Effector memory CD4-positive, alpha-beta T cell (primary cell): ENCODE measurements at regions not wholly inside any gene's neighbourhood (a gene's known extent, or its start where the extent isn't known, plus 50 kb on each side); places are given as distances from the start of the nearest gene placed in this dataset.

Experiments
- DNase-seq, 3 donors: peaks; one replicate each; pipeline ENCODE4 v3.0.0-alpha.2; 2020
- H3K27ac ChIP-seq: 2 replicates; pipeline ENCODE4 v1.7.0; 2013; ENCODE audit warnings: mild to moderate bottlenecking, low read length, moderate library complexity; ENCODE audit not compliant: insufficient read depth, poor library complexity, severe bottlenecking
- H3K27me3 ChIP-seq: replicated peaks from 2 replicates; pipeline ENCODE4 v1.7.0; 2013; ENCODE audit warnings: mild to moderate bottlenecking, low read length; ENCODE audit not compliant: insufficient read depth, control insufficient read depth, poor library complexity, severe bottlenecking
- H3K36me3 ChIP-seq: 2 replicates; pipeline ENCODE4 v1.7.0; 2013; ENCODE audit warnings: mild to moderate bottlenecking, low read length, moderate library complexity; ENCODE audit not compliant: control insufficient read depth, insufficient read depth
- H3K4me1 ChIP-seq: 2 replicates; pipeline ENCODE4 v1.7.0; 2013; ENCODE audit warnings: low read length, mild to moderate bottlenecking; ENCODE audit not compliant: control insufficient read depth, insufficient read depth, poor library complexity, severe bottlenecking
- H3K4me3 ChIP-seq: 2 replicates; pipeline ENCODE4 v1.7.0; 2013; ENCODE audit warnings: low read length, low read depth, mild to moderate bottlenecking; ENCODE audit not compliant: insufficient read depth, poor library complexity, severe bottlenecking
- H3K9me3 ChIP-seq: 2 replicates; pipeline ENCODE4 v1.7.0; 2013; ENCODE audit warnings: mild to moderate bottlenecking, low read length, moderate library complexity; ENCODE audit not compliant: control insufficient read depth

DNA sequence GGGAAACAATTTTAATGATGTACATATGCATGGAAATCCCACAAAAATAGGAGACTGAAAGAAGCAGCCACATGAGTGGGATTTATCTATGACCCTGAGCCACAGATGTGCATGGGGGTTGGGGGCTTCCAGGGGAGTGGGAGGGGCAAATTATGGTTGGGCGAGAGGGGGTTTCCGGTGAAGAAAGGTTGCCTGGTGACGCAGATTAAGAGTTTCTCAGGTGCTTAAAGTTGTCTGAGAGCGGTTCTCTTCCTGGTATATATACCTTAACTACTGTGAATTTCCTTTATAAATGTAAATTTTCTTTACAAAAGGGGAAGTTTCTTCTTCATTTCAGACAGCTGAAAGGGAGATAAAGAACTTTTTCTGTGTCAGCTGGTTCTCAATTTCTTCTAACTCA, 273.6 kb upstream of the PITRM1 start:
- Histone ChIP-seq H3K36me3 (no peaks in the 10 kb centered on the region), H3K9me3 (no peaks in the 10 kb centered on the region), H3K27ac (no peak overlapping the region), H3K27me3 (no peaks in the 10 kb centered on the region), H3K4me3 (no peak overlapping the region), H3K4me1 (no peaks in the 10 kb centered on the region)
- no peak for DNase-seq

- Histone ChIP-seq H3K27ac (no peak overlapping the region), H3K36me3 (no peaks in the 10 kb centered on the region), H3K4me1 (no peaks in the 10 kb centered on the region), H3K27me3 (no peaks in the 10 kb centered on the region), H3K4me3 (no peak overlapping the region), H3K9me3 (no peaks in the 10 kb centered on the region)
- DNase-seq = no peak
These were observed 273.1 kb upstream of the PITRM1 start for GRCh38 chr10:3445648-3446047.

GRCh38 chr10:3442451-3442990, 269.9 kb upstream of the PITRM1 start:
- H3K27ac ChIP-seq = no peak overlapping the region
- DNase-seq = no peak
- H3K4me3 ChIP-seq = no peak overlapping the region
- no peaks in the 10 kb centered on the region for H3K4me1 ChIP-seq
- no peaks in the 10 kb centered on the region for H3K36me3 ChIP-seq
- H3K27me3 ChIP-seq = no peaks in the 10 kb centered on the region
- H3K9me3 ChIP-seq = no peaks in the 10 kb centered on the region

DNA sequence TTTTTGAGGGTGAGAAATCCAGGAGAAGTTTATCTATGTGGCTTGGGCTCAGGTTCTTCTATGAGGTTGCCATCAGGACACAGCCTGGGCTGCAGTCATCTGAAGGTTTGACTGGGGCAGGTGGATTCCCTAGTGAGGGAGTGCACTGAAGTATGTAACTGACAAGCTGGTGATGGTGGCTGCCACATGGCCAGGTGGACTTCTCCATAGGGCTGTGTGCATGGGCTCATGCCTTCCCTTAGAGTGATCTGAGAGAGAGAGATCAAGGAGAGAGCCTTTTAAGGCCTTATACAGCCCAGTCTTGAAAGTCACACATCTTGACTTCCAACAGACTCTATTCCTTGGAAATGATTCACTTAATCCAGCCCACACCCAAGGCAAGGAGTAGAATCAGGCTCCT, 266.6 kb upstream of the PITRM1 start:
- Histone ChIP-seq H3K36me3 (no peaks in the 10 kb centered on the region), H3K27ac (no peak overlapping the region), H3K27me3 (no peaks in the 10 kb centered on the region), H3K9me3 (no peaks in the 10 kb centered on the region), H3K4me3 (no peak overlapping the region), H3K4me1 (no peaks in the 10 kb centered on the region)
- no peak for DNase-seq

DNA sequence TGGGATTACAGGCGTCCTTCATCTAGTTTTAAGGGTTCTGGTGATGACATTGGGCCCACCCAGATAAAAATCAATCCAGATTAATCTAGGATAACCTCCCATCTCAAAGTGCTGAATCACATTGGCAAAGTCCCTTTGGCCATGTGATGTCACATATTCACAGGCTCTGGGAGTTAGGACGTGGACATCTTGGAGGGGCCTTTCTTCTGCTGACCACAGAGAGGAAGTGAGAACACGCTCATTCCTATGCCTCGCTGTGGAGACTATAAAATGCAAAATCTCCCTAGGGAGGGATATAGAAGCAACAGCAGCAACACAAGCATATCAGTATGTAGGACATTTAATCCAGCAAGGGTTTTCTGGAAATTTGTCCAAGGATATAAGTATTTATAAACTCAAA, 266.0 kb upstream of the PITRM1 start:
- no peaks in the 10 kb centered on the region for H3K36me3 ChIP-seq
- H3K27ac ChIP-seq = no peak overlapping the region
- no peaks in the 10 kb centered on the region for H3K4me1 ChIP-seq
- no peaks in the 10 kb centered on the region for H3K27me3 ChIP-seq
- H3K4me3 ChIP-seq = no peak overlapping the region
- no peaks in the 10 kb centered on the region for H3K9me3 ChIP-seq
- no peak for DNase-seq

GRCh38 chr10:3435671-3436070, 263.1 kb upstream of the PITRM1 start:
- no peak overlapping the region for H3K27ac ChIP-seq
- no peaks in the 10 kb centered on the region for H3K36me3 ChIP-seq
- no peaks in the 10 kb centered on the region for H3K9me3 ChIP-seq
- H3K4me3 ChIP-seq = no peak overlapping the region
- H3K4me1 ChIP-seq = no peaks in the 10 kb centered on the region
- no peak for DNase-seq
- no peaks in the 10 kb centered on the region for H3K27me3 ChIP-seq

DNA sequence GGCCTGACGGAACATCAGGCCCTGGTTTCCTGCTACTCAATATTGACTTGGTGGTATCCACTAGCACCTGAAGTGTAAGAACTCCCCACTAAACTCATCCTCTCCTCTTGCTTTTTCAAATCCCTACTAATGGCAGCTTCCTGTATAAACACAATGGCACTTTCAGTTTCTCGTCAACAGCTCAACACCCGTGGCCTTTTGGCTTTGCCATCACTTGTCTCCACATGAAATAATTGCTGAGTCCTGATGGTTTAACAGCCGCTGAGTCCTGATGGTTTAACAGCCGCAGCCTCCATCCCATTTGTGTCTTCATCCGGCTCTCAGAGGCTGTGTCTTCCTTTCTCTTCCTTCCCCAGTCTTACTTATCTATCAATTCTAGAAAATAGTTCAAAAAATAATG, 261.4 kb upstream of the PITRM1 start:
- no peaks in the 10 kb centered on the region for H3K9me3 ChIP-seq
- no peaks in the 10 kb centered on the region for H3K27me3 ChIP-seq
- H3K4me1 ChIP-seq = no peaks in the 10 kb centered on the region
- DNase-seq = no peak
- H3K27ac ChIP-seq = no peak overlapping the region
- no peak overlapping the region for H3K4me3 ChIP-seq
- H3K36me3 ChIP-seq = no peaks in the 10 kb centered on the region

DNA sequence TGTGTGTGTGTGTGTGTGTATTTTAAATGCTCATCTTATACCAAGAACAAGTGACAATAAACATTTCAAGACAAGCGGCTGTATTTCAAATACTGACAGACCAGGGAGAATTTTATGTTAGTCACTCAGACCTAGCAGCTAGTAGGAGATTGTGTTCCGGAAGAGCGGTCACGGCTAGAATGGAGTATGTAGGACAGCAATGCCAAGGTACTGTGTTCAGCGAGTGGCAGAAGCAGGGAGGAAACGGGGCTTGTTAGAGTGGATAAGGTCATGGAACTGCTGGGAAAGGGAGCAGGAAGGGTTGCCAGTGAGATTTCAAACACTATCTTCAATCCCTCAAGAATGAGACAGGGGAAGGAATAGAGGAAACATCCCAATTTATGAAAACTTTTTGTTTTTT, 260.5 kb upstream of the PITRM1 start:
- Histone ChIP-seq H3K27ac (no peak overlapping the region), H3K27me3 (no peaks in the 10 kb centered on the region), H3K36me3 (no peaks in the 10 kb centered on the region), H3K9me3 (no peaks in the 10 kb centered on the region), H3K4me3 (no peak overlapping the region), H3K4me1 (no peaks in the 10 kb centered on the region)
- DNase-seq = no peak

DNA sequence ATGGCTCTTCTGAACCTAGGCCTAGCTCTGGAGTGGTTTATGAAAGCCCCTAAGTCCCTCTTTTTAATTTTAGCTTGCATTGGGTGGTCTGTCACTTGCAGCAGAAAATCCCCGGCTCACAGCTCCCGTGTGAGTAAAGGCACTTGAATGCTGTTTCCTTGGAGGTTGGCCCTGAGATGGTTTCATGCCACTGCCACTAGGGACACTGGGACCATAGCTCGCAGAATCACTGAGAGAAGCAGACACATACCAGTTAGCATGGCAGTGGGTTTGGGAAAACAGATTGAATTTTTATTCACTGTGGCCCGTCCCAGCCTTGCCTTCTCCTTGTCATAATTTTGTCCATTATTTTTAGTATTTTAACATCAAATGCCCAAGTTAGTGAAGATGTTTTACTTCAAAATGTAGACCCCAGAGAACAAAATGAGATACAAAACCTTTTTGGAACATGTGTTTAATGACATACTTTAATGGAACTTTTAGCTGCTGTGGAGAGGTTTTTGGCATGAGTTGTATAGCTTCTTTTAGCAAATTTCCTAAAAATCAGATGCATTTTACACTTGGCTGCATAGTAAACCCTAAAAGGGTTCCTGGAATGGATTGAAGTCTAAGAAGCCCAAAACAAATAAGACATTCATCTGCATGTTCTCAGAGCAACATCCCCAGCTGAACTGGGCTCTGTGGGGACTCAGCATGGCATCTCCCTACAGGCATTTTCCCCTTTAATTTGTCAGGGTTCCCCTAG, 259.7 kb upstream of the PITRM1 start:
- Histone ChIP-seq H3K36me3 (no peaks in the 10 kb centered on the region), H3K27ac (no peak overlapping the region), H3K27me3 (no peaks in the 10 kb centered on the region), H3K4me1 (no peaks in the 10 kb centered on the region), H3K9me3 (no peaks in the 10 kb centered on the region), H3K4me3 (no peak overlapping the region)
- DNase-seq = no peak

GRCh38 chr10:3430501-3430900, 257.9 kb upstream of the PITRM1 start:
- Histone ChIP-seq H3K4me1 (no peaks in the 10 kb centered on the region), H3K4me3 (no peak overlapping the region), H3K36me3 (no peaks in the 10 kb centered on the region), H3K27ac (no peak overlapping the region), H3K9me3 (no peaks in the 10 kb centered on the region), H3K27me3 (no peaks in the 10 kb centered on the region)
- DNase-seq = no peak
